GM21737 (cell line): ENCODE measurements at regions not wholly inside any gene's neighbourhood (a gene's known extent, or its start where the extent isn't known, plus 50 kb on each side); places are given as distances from the start of the nearest gene placed in this dataset.
"Not testable (repeated sequence)": the region's sequence is repeated elsewhere in the genome, so short reads cannot be mapped to it uniquely, and the experiment has no call there.

Source experiments
- ATAC-seq: cut with Tn5 transposase; IDR thresholded peaks from one replicate; pipeline ENCODE4 v1.9.1; 2021; ENCODE audit warnings: mild to moderate bottlenecking, moderate library complexity; ENCODE audit not compliant: unreplicated experiment

DNA sequence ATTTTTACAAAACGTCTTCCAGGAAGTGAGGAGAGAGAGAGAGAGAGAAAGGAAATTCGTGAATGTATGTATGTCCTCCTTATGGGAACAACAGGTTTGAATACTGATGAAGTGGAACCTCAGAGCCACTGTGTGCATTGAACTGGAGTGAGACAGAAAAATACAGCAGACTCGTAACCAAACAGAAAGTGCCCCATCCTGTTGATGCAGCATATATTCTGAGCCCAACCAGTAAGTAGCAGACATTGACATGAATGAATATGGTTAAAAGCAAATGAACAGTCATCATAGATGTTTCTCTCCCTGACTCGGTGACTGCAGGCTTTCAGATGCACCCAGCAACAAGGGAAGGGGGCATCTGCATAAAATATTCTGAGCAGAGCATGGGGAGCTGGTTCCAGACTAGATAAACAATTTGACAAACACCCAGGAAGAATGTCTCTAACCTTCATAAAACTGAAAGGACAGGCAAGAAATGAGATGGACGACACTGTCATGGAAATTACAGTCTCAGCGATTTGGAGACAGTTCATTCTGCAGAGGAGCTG is 471.0 kb upstream of the PBX1 start:
- ATAC-seq, result no peak

DNA sequence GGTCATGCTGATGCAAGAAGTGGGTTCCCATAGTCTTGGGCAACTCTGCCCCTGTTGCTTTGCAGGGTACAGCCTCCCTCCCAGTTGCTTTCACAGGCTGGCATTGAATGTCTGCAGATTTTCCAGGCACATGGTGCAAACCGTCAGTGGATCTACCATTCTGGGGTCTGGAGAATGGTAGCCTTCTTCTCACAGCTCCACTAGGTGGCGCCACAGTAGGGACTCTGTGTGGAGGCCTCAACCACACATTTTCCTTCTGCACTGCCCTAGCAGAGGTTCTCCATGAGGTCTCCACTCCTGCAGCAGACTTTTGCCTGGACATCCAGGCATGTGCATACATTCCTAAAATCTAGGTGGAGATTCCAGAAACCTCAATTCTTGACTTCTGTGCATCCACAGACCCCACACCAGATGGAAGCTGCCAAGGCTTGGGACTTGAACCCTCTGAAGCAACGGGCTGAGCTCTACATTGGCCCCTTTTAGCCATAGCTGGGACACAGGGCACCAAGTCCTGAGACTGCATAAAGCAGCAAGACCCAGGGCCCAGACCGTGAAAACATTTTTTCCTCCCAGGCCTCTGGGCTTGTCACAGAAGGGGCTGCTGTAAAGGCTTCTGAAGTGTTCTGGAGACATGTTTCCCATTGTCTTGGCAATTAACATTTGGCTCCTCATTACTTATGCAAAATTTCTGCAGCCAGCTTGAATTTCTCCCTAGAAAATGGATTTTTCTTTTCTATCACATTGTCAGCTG is 466.2 kb upstream of the PBX1 start:
- no peak for ATAC-seq

DNA sequence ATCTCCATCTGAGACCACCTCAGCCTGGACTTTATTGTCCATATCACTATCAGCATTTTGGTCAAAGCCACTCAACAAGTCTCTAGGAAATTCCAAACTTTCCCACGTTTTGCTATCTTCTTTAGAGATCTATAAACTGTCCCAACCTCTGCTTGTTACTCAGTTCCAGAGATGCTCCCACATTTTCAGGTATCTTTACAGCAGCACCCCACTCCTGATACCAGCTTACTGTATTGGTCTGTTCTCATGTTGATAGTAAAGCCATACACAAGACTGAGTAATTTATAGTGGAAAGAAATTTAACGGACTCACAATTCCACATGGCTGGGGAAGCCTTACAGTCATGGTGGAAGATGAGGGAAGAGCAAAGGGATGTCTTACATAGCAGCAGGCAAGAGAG is 465.4 kb upstream of the PBX1 start:
- no peak for ATAC-seq

DNA sequence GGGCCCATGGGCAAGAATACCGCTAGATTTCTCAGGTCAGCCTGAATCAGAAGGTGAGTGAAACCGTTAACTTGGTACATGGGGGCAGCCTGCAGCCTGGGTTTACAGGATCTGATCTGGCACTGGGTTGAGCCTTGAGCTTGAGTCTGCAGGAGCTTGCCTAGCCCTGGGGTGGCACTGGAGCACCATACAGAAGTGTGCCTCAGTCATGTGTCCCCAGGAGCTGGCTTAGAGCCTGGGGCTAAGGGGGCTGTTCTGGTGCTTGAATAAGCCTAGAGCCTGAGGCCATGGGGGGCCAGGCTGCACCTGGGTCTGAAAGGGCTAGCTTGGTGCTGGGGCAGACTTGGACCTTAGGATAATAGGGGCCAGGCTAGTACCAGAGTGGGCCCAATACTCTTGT is 457.2 kb upstream of the PBX1 start:
- ATAC-seq, result no peak

DNA sequence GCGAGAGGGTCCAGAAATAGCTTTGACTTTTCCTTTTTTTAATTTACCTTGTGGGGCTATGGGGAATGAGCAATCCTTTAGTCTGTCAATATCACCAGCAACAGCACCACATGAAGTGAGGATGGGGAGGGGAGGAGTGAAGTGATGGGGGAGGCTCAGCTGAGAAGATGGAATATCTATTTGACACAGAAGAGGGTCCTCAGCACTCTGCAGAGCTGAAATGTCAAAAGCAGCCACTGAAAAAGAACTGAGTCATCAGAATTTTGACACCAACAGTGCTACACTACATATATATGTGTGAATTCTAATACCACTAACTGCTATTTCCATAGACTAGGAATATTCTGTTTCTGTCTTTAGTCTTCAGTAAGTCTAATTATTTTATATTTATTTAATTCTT is 427.0 kb upstream of the PBX1 start:
- ATAC-seq, result no peak

DNA sequence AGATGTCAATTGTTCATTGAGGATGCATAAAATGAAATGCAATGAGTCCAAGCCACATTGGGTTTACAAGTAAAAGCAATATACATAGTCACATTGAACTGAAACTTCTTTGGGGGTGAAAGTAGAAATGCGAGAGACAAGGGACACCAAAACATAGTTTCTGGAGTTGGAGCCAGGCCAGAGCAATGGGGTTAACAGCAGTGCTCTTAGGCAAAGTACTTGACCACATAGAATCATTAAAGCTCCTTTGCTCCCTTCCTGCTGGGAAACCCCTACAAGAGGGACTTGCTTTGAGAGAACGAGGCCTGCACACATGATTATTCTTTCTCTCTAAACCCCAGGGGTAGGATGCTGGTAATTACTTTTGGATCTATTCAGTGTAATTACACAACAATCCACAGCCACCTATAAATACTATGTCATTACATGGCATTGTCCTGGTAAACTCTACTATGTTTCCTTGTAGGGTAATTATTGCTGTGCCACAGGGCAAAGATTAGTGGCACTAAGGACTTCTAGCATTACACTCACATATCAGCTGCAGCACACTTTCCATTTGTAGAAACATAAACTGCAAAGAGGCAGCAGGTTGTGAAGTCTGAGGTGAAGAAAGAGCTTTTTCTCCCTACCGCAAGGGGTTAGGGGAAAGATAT is 421.6 kb upstream of the PBX1 start:
- no peak for ATAC-seq

DNA sequence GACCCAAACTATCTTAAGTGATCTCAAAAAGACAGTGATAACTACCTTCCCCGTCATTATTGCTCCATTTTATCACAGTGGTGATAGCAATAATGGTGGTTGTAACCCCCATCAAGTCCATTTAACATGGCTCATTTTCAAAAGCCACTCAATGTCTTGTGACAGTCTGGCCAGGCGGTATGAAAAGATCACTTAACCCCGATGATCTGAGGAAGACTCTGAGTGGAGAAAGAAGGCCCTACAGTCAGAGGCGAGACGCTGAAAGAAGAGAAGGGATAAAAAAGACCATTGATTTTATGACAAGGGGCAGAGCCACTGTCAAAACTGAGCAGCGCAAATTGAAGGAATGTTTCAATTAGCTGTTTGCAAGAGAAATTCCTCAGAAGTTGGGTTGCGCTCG is 417.2 kb upstream of the PBX1 start:
- ATAC-seq, result no peak

DNA sequence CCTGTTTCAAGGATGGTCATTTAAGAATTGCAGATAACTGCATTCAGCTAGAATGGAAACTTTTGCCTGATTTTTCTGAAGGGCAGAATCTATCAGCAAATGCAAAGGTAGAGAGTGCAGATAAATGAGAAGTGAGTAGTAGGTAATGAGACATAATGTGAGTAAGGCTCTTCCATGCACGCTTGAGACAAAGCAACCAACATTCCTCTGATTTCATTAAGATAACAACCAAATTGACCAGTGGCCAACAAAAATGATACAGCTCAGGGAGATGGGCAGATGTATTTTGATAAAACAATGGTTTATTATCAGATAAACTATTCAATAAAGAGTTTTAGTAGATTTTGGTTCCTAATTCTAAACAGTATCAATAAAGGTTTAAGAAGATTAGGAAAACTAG is 404.4 kb upstream of the PBX1 start:
- ATAC-seq, result no peak

DNA sequence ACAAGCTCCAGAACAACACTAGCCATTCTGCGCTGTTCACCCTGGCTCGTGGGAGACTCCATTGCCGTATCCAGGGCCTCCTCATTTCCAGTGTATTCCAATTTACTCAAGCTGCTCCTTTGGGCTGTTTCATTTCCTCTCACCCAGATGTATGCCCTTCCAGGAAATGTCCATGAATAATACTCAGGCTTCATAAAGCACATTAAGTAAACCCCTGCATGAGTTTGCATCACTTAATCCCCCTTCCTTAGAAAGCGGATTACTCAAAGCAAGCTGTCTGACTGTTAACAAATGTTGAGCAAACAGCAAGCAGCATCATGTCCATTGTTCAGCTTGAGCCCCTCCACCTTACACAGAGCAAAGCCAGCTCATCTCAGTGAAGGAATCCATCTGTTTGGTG is 403.6 kb upstream of the PBX1 start:
- ATAC-seq, result no peak

DNA sequence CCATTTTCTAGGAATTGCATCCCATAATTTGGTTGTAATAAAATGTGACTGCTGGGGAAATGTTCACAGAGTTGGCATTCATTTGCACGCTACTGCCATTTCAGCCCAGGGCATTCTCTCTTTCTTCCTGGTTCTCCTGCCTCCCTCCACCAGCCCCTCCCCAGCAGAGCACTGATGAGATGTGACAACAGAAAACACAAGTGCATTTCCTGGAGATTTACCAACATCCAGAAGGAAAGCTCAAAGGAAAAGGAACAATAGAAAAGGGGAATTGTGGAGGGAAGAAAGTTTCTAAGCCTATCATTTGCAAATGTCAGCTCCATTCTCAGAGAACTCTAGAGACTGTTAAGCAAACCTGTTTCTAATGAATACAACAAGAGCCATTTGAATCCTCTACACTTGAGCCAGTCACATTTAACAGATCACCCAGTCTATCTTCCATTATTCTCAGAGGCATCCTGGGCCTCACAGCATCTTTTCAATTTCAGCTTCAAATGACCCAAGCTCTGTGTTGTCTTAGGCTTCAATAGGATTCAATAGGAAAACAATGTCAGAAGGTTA is 395.6 kb upstream of the PBX1 start:
- ATAC-seq, result no peak

DNA sequence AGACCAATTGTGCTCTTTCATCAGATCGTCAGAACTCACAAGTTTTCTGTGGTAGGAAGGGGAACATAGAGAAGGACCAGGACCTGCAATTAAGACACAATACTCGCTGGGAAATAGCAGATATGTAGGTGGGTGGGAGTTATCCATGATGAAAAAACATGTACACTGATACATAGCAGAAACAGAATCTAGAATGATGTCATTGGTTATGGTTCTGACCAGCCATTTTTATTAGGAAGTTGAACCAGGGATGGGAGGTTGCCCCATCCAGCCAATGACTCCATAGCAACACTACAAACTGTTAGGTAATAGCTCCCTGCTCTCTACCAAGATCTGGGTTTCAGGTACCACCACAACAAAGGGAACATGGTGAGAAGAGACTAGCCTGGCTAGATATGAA is 393.5 kb upstream of the PBX1 start:
- no peak for ATAC-seq

DNA sequence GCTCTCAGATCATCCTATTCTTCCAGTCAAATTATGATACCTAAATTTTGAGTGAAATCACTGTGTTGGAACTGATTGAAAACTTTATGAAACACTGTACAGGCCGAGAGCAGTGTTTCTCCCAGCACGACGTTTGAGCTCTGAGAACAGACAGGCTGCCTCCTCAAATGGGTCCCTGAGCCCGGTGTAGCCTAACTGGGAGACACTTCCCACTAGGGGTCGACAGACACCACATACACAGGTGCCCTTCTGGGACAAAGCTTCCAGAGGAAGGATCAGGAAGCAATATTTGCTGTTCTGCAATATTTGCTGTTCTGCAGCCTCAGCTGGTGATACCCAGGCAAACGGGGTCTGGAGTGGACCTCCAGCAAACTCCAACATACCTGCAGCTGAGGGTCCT is 392.5 kb upstream of the PBX1 start:
- ATAC-seq, result not testable (repeated sequence)

DNA sequence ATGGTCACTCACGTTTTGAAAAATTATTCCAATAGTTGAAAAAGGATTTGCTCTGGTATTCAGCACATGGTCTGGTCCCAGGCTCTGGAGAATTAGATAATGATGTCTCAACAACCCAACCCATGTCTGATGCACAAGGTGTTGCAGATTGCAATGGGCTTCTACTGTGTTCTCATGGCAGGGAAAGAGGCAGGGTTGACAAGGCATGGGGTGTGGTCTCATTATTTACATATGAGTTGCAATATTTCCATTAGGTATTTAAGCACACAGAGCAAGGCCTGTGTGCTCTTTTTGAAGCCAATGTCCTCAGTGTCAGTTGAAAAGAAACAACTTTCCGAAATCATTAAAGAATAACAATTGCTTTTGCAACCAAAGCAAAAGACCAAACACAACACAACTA is 381.9 kb upstream of the PBX1 start:
- ATAC-seq, result no peak

DNA sequence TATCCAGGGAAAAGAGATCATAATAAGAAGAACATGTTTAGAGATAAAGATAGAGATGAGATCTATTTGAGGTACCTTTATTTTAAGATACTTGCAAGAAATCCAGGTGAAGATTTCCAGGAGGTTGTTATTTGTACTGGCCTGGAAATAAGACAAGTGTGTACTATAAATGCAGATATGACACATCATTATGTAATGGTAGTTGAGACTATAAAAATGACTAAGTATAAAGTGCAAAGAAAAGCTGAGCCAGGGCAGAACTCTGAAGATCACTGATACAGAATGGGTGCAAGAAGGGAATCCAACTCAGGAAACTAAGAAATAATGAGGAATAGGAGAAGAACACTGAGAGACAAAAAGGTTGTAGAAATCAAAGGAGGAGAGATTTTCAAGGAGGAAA is 378.2 kb upstream of the PBX1 start:
- no peak for ATAC-seq

DNA sequence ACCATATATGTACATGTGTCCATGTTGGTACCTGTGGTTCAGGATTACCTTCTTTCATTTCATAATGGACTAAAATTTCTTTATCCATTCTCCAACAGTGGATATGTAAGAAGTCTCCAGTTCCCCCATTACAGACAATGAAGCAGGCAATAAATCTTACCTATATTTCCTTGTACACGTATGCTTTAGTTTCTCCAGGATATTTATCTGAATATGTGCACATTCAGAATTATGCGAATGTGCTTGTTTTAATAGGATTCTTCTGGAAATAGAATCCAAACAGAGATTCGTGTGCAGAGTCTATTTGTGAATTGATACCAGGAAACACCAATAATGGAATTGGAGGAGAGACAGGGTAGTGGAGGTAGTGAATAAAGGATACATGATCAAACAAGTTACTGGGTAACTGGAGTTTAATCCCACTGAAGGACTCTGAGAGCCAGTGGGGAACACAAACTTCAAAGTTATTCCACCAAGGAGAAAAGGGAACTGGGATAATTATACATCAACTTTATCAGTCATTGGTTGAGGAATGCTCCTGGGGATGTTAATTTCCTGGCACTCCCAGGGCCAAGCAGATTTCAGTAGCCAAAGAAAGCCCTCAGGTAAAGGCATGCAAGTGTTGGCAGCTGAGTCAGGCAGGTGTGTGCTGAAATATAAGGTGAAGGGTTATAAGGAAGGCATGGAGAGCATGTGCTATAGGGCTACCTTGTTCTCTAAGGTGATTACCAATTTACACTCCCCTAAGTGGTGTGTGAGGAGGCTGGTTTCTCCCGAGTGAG is 374.9 kb upstream of the PBX1 start:
- no peak for ATAC-seq

DNA sequence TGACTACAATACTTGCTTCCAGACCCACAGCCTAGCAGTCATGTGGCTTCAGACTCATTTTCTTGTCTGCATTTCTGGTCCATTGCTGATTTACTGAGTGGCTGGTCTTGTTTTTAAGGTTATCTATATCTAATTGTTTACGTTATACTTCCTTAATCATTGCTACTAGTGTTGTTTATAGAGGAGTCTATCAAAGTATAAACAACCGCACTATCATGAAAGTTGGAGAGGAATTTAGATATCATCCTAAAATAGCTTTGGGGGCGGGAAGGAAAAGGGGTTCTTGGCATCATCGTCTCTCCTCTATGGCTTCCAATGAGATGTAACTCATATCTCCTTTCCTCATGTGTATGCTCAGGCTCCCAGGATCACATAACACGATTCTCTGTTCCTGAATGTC is 372.1 kb upstream of the PBX1 start:
- no peak for ATAC-seq

DNA sequence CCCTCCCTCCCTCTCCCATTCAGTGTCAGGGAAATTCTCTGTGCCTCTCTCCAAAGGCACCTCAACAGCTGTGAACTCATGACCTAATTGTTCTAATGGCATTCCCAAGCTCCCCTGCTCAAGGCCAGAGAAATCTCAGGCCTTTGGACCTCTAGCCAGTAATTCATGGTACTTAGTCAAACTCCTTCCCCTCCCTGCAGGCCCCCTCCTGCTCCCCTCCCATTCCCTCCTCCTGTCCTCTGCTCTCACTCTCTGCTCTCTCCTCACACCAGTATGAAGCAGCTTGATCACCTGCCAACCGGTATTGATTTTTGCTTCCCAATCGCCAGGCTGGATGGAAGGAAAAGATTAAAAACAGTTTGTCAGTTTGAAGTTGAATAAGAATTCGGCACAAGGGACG is 370.5 kb upstream of the PBX1 start:
- no peak for ATAC-seq

DNA sequence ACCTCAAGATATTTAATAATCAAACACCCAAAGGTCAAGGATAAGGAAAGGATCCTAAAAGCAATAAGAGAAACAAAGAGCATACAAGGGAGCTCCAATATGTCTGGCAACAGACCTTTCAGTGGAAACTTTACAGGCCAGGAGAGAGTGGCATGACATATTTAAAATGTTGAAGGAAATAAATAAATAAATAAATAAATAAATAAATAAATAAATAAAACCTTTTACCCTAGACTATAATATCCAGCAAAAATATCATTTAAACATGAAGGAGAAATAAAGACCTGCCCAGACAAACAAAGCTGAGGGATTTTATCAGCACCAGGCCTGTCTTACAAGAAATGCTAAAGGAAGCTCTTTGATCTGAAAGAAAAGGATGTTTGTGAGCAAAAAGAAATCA is 367.8 kb upstream of the PBX1 start:
- no peak for ATAC-seq

DNA sequence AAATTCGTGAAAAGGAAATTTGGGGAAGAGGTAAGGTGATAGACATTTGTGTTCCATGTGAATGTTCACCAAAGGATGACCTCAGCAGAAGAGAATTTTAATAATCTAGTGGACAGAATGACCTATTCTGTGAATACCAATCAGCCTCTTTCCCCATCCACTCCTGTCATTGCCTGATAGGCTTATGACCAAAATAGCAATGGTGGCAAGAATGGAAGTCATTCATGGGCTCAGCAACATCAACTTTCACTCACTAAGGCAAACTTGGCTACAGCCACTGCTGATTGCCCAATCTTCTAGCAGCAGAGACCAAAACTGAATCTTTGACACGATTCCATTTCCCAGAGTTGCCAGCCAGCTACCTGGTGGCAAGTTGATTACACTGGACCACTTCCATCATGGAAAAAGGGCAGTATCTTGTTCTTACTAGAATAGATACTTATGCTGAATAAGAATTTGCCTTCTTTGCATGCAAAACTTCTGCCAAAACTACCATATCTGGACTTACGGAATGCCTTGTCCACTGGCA is 348.7 kb upstream of the PBX1 start:
- ATAC-seq, result no peak

DNA sequence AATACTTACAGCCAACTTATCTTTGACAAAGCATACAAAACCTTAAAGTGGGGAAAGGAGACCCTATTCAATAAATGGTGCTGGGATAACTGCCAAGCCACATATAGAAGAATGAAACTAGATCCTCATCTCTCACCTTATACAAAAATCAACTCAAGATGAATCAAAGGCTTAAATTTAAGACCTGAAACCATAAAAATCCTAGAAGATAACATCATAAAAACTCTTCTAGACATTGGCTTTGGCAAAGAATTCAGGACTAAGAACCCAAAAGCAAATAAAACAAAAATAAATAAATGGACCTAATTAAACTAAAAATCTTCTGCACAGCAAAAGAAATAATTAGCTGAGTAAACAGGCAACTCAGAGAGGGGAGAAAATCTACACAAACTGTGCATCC is 335.6 kb upstream of the PBX1 start:
- no peak for ATAC-seq

DNA sequence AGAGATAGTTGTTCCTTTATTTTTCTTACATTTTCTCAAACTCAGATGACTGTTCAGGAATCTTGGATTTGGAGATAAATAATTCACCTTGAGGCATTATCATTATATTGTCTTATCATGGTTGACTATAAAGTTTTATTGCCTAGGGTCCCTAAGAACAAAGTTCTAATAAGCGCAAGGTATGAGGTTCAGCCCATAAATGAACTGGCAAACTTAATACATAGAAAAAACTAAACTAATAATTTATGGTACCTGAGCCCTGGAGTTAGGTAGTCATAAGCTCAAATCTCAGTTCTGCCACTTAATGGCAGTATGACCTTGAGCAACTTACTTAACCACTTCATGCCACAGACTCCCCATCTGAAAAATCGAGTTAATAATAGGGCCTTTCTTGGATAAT is 334.0 kb upstream of the PBX1 start:
- no peak for ATAC-seq
